Activated T-helper 1 cell treated with anti-CD3 and anti-CD28 coated beads, Interleukin-12 subunit alpha, Interleukin-12 subunit beta, Interleukin-2, Interleukin-4 antibody, amounts not matched to agents 30 ng/mL and 10 ng/mL and 1 ng/mL, durations not matched to agents 14 hours and 24 hours and 36 hours (primary cell): ENCODE measurements at regions not wholly inside any gene's neighbourhood (a gene's known extent, or its start where the extent isn't known, plus 50 kb on each side); places are given as distances from the start of the nearest gene placed in this dataset.
"Not testable (repeated sequence)": the region's sequence is repeated elsewhere in the genome, so short reads cannot be mapped to it uniquely, and the experiment has no call there.

Experiments used
- DNase-seq: peaks from one replicate; pipeline ENCODE4 v3.0.0; 2021; ENCODE audit warnings: low spot score
- H3K27ac Mint-ChIP-seq: one replicate; pipeline ENCODE4 v1.8.0; 2021; ENCODE audit warnings: mild to moderate bottlenecking, mixed read lengths
- H3K27me3 Mint-ChIP-seq: one replicate; pipeline ENCODE4 v1.8.0; 2022; ENCODE audit warnings: mild to moderate bottlenecking, moderate library complexity, mixed read lengths; ENCODE audit not compliant: insufficient read depth
- H3K36me3 Mint-ChIP-seq: one replicate; pipeline ENCODE4 v1.8.0; 2021; ENCODE audit warnings: low read depth, mixed read lengths
- H3K4me1 Mint-ChIP-seq: one replicate; pipeline ENCODE4 v1.8.0; 2021; ENCODE audit warnings: low read depth, mixed read lengths
- H3K4me3 Mint-ChIP-seq: one replicate; pipeline ENCODE4 v1.8.0; 2021; ENCODE audit warnings: mild to moderate bottlenecking, moderate library complexity, mixed read lengths
- H3K9me3 Mint-ChIP-seq: one replicate; pipeline ENCODE4 v1.8.0; 2021; ENCODE audit warnings: mixed read lengths
- intact Hi-C: fragments of 100-400 bp; cut with micrococcal nuclease; formaldehyde crosslinking; loops from one replicate; pipeline ENCODE4 v1.15.1; 2024

DNA sequence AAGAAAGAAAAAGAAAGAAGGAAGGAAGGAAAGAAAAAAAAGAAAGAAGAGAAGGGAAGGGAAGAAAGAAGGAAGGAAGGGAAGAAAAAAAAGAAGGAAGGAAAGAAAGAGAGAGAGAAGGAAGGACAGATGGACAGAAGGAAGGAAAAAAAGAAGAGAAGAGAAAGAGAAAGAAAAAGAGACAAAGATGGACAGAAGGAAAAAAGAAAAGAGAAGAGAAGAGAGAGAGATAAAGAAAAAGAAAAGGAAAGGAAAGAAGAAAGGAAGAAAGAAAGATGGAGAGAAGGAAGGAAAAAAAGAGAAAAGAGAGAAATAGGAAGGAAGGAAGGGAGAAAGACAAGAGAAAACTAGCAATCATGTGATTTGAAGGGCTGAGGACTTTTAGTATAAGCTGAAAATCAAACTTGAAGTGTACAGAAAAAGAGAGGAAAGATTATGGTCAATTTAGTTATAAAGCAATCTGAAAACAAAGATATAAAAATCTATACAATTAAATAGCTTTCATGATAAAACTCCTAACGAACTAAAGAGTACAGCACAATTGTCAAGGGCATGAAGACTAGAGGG lies 115.3 kb downstream of the LTN1 start:
- H3K27ac Mint-ChIP-seq, result no peak overlapping the region
- intact Hi-C loops, result no loop called here
- no peak for DNase-seq
- no peaks in the 10 kb centered on the region for H3K27me3 Mint-ChIP-seq
- peaks cover 28% of the 10 kb centered on the region for H3K36me3 Mint-ChIP-seq
- H3K4me1 Mint-ChIP-seq, result no peaks in the 10 kb centered on the region
- no peaks in the 10 kb centered on the region for H3K9me3 Mint-ChIP-seq
- no peak overlapping the region for H3K4me3 Mint-ChIP-seq

DNA sequence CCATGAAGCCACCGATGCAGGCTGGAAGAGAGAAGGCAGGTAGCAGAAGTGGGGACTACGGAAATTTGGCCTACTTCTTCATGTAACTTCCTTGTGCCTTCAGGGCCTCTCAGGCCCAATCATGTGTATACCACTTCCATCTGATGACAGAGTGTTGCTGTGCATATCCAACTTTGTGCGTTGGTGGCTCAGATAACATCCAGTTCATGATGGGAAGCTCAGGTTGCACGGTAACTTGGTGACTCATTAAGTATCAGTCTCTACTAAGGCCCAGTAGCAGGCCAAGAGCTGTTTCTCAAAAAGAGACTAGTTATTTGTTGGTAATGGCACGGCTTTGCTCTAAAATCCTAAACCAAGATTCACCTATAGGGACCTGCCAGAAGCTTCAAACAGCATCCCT lies 117.6 kb downstream of the LTN1 start:
- Mint-ChIP-seq H3K4me3 (no peak overlapping the region), H3K36me3 (peaks cover 21% of the 10 kb centered on the region), H3K27ac (no peak overlapping the region), H3K4me1 (no peaks in the 10 kb centered on the region), H3K9me3 (no peaks in the 10 kb centered on the region), H3K27me3 (no peaks in the 10 kb centered on the region)
- intact Hi-C loops, result no loop called here
- DNase-seq, result no peak

DNA sequence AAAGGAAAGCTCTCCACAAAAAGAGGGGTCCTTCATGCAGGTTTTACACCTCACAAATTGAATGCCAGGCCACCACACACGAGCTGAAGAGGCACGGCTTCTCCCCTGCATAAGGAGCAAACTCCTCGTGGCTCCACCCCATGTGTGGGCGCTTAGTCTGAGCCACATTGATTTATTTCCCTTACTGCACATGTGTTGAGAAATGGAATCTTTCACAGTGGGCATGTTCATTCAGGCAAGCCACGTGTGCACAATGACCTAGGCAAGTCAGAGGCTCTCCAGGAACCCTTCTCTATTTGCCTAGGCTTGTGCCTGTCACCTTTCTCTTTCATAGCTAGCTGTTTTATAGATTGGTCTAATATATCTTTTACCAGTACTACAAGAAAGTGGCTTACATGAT lies 120.5 kb downstream of the LTN1 start:
- Mint-ChIP-seq H3K9me3 (no peaks in the 10 kb centered on the region), H3K27me3 (no peaks in the 10 kb centered on the region), H3K36me3 (peaks cover 21% of the 10 kb centered on the region), H3K4me3 (no peak overlapping the region), H3K4me1 (no peaks in the 10 kb centered on the region), H3K27ac (no peak overlapping the region)
- no peak for DNase-seq
- intact Hi-C loops, result no loop called here

DNA sequence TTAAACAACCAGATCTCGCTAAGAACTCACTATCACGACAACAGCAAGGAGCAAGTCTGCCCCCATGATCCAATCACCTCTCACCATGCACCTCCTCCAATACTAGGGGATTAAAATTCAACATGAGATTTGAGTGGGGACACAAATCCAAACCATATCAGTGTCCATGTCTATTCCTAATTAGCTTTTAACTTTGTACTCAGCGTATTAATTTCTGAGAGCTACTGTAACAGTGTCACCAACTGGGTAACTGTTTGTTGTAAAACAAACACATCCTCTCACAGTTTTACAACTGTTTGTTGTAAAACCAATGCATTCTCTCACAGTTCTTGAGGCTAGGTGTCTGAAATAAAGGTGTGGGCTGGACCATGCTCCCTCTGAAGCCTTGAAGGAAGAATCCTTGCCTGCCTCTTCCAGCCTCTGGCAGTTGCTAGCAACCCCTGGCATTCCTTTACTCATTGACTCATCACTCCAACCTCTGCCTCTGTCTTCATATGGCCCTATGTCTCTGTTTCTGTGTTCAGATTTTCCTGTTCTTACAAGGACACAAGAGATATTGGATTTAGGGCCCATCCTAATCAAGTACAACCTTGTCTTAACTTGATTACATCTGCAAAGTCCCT lies 121.2 kb downstream of the LTN1 start:
- H3K4me1 Mint-ChIP-seq, result no peaks in the 10 kb centered on the region
- H3K36me3 Mint-ChIP-seq, result peaks cover 18% of the 10 kb centered on the region

DNA sequence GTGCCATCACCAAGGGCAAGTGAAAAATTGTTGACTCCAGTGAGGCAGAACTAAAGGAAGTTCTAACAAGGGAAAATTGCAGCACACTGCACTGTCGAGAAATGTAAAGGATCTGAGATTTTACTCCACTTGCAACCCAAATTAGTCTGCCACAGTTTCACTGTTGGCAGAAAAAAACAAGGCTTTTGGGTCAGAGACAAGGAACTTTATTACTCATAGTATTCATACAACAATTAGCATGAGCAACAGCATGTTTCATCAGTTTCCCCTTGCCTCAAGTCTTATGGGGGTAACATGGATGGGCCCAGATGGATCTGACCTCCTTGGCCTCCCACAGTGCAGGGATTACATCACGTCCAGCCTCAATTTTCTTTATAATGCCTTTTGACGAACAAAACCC lies 125.3 kb downstream of the LTN1 start:
- no peaks in the 10 kb centered on the region for H3K27me3 Mint-ChIP-seq
- no peak overlapping the region for H3K27ac Mint-ChIP-seq
- H3K9me3 Mint-ChIP-seq, result no peaks in the 10 kb centered on the region

More for the DNA sequence above, 121.2 kb downstream of the LTN1 start:
- no peak for DNase-seq
- H3K9me3 Mint-ChIP-seq, result no peaks in the 10 kb centered on the region
- no peak overlapping the region for H3K27ac Mint-ChIP-seq
- no peaks in the 10 kb centered on the region for H3K27me3 Mint-ChIP-seq
- intact Hi-C loops, result no loop called here
- no peak overlapping the region for H3K4me3 Mint-ChIP-seq

DNA sequence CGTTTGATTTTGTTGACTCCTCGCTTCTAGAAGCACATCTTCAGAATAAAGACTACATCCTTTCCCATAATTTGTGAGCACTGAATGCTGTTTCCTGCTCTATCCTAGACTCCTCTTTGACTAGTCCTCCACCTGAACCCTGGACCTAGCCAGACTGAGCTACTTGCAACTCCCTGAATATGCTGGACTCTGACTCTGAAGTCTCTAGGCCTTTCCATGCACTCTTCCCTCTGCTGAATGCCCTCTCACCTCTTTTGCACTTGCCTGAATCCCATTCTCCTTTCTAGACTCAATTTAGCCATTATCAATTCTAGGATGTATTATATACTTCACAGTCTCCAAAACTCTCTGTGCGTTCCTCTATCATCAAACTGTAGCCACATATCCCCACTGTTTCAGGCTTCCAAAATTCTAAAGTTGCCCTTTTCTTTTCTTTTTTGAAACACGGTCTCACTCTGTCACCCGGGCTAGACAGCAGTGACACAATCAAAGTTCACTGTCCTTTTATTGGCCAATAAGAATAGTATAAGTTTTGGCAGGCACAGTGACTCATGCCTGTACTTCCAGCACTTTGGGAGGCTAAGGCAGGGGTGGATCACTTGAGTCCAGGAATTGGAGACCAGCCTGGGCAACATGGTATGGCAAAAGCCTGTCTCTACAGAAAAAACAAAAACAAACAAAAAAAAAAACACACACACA lies 127.0 kb downstream of the LTN1 start:
- Mint-ChIP-seq H3K4me1 (no peaks in the 10 kb centered on the region), H3K27me3 (no peaks in the 10 kb centered on the region), H3K36me3 (no peaks in the 10 kb centered on the region), H3K9me3 (no peaks in the 10 kb centered on the region), H3K27ac (no peak overlapping the region), H3K4me3 (no peak overlapping the region)
- intact Hi-C loops, result no loop called here
- no peak for DNase-seq

More for the DNA sequence above, 125.3 kb downstream of the LTN1 start:
- intact Hi-C loops, result no loop called here
- Mint-ChIP-seq H3K4me3 (no peak overlapping the region), H3K4me1 (no peaks in the 10 kb centered on the region), H3K36me3 (peaks cover 2% of the 10 kb centered on the region)
- DNase-seq, result no peak

DNA sequence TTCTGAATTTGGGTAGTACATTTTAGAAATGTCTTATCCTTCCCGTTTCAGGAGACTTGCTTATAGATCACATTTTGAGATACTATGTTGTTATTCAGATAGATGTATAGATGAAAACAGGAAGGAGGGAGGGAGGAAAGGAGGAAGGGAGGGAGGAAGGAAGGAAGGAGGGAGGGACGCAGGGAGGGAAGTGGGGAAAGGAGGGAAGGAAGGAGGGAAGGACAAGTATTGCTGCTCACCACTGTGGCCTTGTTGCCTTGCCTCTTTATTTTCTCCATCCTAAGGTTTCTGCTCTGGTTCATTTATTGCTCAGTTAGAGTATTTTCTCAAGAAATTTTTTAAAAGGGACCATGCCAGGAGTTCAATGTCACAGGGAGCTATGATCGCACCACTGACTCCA lies 134.3 kb downstream of the LTN1 start:
- no peaks in the 10 kb centered on the region for H3K36me3 Mint-ChIP-seq
- intact Hi-C loops, result no loop called here
- H3K4me1 Mint-ChIP-seq, result no peaks in the 10 kb centered on the region
- H3K9me3 Mint-ChIP-seq, result peaks cover 4% of the 10 kb centered on the region
- DNase-seq, result no peak
- H3K4me3 Mint-ChIP-seq, result no peak overlapping the region
- H3K27ac Mint-ChIP-seq, result no peak overlapping the region
- H3K27me3 Mint-ChIP-seq, result peaks cover 3% of the 10 kb centered on the region

DNA sequence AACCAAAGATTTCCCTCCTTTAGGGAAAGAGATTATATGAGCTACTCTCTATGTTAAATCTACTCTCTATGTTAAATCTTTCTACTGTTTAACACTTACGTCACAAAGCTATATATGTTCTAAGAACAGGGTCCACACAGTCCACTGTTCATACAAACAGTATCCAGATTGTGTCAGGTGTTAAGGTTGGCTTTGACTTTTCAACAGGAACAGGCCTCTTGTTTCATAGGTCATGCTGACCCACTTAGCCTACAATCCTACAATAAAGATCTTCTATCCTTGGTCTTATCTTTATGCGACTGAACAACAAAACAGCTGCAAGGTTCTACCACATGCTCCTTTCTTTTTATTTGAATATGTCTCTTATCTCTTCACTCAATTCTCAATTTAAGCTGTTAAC lies 134.9 kb downstream of the LTN1 start:
- intact Hi-C loops, result no loop called here
- Mint-ChIP-seq H3K4me3 (no peak overlapping the region), H3K9me3 (peaks cover 4% of the 10 kb centered on the region), H3K36me3 (no peaks in the 10 kb centered on the region), H3K27me3 (peaks cover 3% of the 10 kb centered on the region), H3K27ac (no peak overlapping the region), H3K4me1 (no peaks in the 10 kb centered on the region)
- no peak for DNase-seq

DNA sequence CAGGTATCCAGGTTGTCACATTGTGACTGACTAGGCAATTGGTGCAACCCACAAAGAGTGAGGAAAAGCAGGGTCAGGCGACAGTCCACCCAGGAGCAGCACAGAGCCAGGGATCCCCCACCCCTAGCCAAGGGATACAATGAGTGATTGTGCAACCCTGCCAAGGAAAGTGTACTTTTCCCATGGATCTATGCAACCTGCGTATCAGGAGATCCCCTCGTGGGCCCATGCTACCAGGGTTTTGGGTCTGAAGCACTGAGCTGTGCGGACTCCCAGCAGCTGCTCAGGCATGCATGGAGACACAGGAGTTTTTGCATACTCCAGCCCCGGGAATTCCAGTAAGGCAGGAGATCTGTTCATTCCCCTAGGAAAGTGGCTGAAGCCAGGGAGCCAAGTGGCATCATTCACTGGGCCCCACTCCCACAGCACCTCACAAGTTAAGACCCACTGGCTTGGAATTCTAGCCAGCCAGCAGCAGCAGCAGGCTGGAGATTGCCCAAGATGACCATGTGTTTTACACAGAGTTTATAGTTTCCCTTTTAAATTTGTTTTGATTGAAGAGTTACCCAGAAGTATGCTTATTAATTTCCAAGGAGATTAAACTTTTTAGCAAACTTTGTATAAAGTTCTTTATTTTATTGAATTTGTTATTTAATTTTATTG lies 136.0 kb downstream of the LTN1 start:
- peaks cover 4% of the 10 kb centered on the region for H3K9me3 Mint-ChIP-seq
- H3K27me3 Mint-ChIP-seq, result peaks cover 3% of the 10 kb centered on the region
- no peak overlapping the region for H3K27ac Mint-ChIP-seq
- DNase-seq, result no peak
- no peaks in the 10 kb centered on the region for H3K4me1 Mint-ChIP-seq
- intact Hi-C loops, result no loop called here
- H3K4me3 Mint-ChIP-seq, result no peak overlapping the region
- no peaks in the 10 kb centered on the region for H3K36me3 Mint-ChIP-seq

DNA sequence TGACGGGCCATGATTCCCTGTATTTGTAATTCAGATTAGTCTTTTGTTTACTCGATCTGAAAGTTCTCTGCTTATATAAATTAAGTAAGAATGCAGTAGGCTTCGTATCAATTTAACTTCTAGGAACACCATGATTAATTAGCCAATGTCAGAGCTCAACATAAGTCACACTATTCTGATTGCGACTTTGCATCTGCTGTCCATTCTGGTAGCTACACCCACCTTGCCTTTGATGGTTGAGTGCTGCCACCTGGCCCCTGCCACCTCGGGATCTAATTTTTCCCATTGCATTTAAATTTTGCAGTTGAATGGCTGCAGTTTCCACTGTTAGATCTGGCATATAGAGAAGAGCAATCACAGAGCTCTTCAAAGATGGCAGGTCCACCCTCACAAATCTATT lies 140.0 kb downstream of the LTN1 start:
- H3K4me1 Mint-ChIP-seq, result peaks cover 11% of the 10 kb centered on the region
- H3K4me3 Mint-ChIP-seq, result no peak overlapping the region
- no peak overlapping the region for H3K27ac Mint-ChIP-seq
- peaks cover 3% of the 10 kb centered on the region for H3K27me3 Mint-ChIP-seq
- H3K36me3 Mint-ChIP-seq, result no peaks in the 10 kb centered on the region
- intact Hi-C loops, result no loop called here
- no peak for DNase-seq
- H3K9me3 Mint-ChIP-seq, result peaks cover 4% of the 10 kb centered on the region

DNA sequence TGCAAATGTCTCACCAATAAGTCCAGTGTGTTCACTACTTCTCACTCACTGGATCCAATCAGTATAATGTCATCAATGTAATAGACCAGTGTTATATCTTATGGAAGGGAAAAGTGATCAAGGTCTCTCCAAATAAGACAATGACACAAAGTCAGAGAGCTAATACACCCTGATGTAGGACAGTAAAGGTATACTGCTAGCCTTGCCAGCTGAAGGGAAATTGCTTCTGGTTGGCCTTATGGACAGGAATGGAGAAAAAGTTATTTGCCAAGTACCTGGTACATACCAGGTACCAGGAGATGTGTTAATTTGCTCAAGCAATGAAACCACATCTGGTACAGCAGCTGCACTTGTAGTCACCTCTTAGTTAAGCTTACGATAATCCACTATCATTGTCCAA lies 141.0 kb downstream of the LTN1 start:
- no peak for DNase-seq
- Mint-ChIP-seq H3K27ac (no peak overlapping the region), H3K4me1 (peaks cover 11% of the 10 kb centered on the region), H3K36me3 (no peaks in the 10 kb centered on the region), H3K27me3 (peaks cover 3% of the 10 kb centered on the region), H3K4me3 (no peak overlapping the region), H3K9me3 (peaks cover 4% of the 10 kb centered on the region)
- intact Hi-C loops, result no loop called here

DNA sequence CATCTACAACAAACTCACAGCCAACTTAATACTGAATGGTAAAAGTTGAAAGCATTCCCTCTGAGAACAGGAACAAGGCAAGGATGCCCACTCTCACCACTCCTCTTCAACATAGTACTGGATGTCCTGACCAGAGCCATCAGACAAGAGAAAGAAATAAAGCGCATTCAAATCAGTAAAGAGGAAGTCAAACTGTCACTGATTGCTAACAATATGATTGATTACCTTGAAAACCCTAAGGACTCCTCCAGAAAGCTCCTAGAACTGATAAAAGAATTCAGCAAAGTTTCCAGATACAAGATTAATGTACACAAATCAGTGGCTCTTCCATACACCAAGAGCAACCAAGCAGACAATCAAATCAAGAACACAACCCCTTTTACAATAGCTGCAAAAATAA lies 153.4 kb downstream of the LTN1 start:
- Mint-ChIP-seq H3K4me1 (peaks cover 38% of the 10 kb centered on the region), H3K36me3 (peaks cover 10% of the 10 kb centered on the region), H3K9me3 (peaks cover 16% of the 10 kb centered on the region)
- intact Hi-C loops, result loop anchor here (10.0 kb wide), 1 partner anchor 186 kb away; the partner anchor contains the start of gene USP16
- not testable (repeated sequence) for H3K4me3 Mint-ChIP-seq, H3K27ac Mint-ChIP-seq, H3K27me3 Mint-ChIP-seq, DNase-seq

DNA sequence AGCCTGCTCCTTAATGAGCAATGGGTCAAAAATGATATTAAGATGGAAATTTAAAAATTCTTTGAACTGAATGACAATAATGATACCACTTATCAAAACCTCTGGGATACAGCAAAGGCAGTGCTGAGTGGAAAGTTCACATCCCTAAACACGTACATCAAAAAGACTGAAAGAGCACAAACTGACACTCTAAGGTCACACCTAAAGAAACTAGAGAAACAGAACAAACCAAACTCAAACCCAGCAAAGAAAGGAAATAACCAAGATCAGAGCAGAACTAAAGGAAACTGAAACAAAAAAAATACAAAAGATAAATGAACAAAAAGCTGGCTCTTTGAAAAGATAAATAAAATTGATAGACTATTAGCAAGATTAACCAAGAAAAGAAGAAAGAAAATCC lies 155.3 kb downstream of the LTN1 start:
- intact Hi-C loops, result loop anchor here (2.0 to 10.0 kb wide), 3 partner anchors 35 to 187 kb away; partner anchors contain the start of gene USP16
- H3K27me3 Mint-ChIP-seq, DNase-seq: not testable (repeated sequence)
- Mint-ChIP-seq H3K27ac (peak overlapping the region; percentile 56), H3K9me3 (peaks cover 13% of the 10 kb centered on the region), H3K36me3 (peaks cover 12% of the 10 kb centered on the region), H3K4me1 (peaks cover 56% of the 10 kb centered on the region), H3K4me3 (peak overlapping the region; percentile 5)
